Lung (tissue), 11 donors: ENCODE measurements at regions not wholly inside any gene's neighbourhood (a gene's known extent, or its start where the extent isn't known, plus 50 kb on each side); places are given as distances from the start of the nearest gene placed in this dataset.

Experiments
- ATAC-seq: fragments of 200-7000 bp; cut with Tn5 transposase; one replicate; pipeline ENCODE4 v1.9.1; 2020; ENCODE audit warnings: moderate number of reproducible peaks; ENCODE audit not compliant: insufficient read depth, low FRiP score
- DNase-seq, 3 donors: peaks; one replicate each; pipeline ENCODE4 v3.0.0-alpha.2; 2013 to 2017
- H3K27ac ChIP-seq, 2 donors: one replicate each; pipeline ENCODE4 v1.5.1; 2013; ENCODE audit warnings: mild to moderate bottlenecking in 2 of 2, moderate library complexity in 2 of 2, control low read depth in 1 of 2, inconsistent platforms in 1 of 2, low read depth in 1 of 2, low read length in 1 of 2
- H3K27me3 ChIP-seq, 3 donors: one replicate each; pipeline ENCODE4 v1.5.1; 2013; ENCODE audit warnings: low read length in 2 of 3; ENCODE audit not compliant: control insufficient read depth in 3 of 3, insufficient read depth in 3 of 3
- H3K36me3 ChIP-seq, 4 donors: one replicate each; pipeline ENCODE4 v1.5.1; 2013; ENCODE audit warnings: low read length in 4 of 4, mild to moderate bottlenecking in 1 of 4, moderate library complexity in 1 of 4; ENCODE audit not compliant: control insufficient read depth in 4 of 4, insufficient read depth in 4 of 4
- H3K4me1 ChIP-seq, 5 donors: one replicate each; pipeline ENCODE4 v1.5.1; 2013; ENCODE audit warnings: low read length in 5 of 5, mild to moderate bottlenecking in 2 of 5, moderate library complexity in 1 of 5; ENCODE audit not compliant: control insufficient read depth in 5 of 5, insufficient read depth in 5 of 5
- H3K4me3 ChIP-seq: one replicate; pipeline ENCODE4 v1.5.1; 2013; ENCODE audit warnings: mild to moderate bottlenecking, control low read depth, moderate library complexity
- H3K9ac ChIP-seq, 2 donors: one replicate each; pipeline ENCODE4 v1.5.1; 2013; ENCODE audit warnings: low read length in 2 of 2, control low read depth in 1 of 2; ENCODE audit not compliant: insufficient read depth in 1 of 2
- H3K9me3 ChIP-seq, 4 donors: one replicate each; pipeline ENCODE4 v1.5.1; 2013; ENCODE audit warnings: low read length in 3 of 4, mild to moderate bottlenecking in 1 of 4, moderate library complexity in 1 of 4; ENCODE audit not compliant: control insufficient read depth in 4 of 4, insufficient read depth in 3 of 4
- WGBS, 2 donors: extraction: QIAGEN DNeasy Blood & Tissue Kit; methylation state at CpG; one replicate each; pipeline ENCODE4 v1.1.7; 2013; 5-methylcytosine and 5-hydroxymethylcytosine counted together
- TF ChIP-seq, protein P1 (sequence below): IDR thresholded peaks from 2 replicates; pipeline ENCODE4 v1.5.1; 2012; ENCODE audit warnings: mild to moderate bottlenecking; ENCODE audit errors: control extremely low read depth, extremely low read depth
- donor health status: control.
- donor health status: control.
- donor health status: Bipolar disorder and iron deficiency.
- donor health status: healthy.
- donor health status: DM: yes; HTN: yes; CAD: no.

- Histone ChIP-seq H3K27me3 (no peaks in the 10 kb centered on the region), H3K4me3 (no peak overlapping the region), H3K9me3 (no peaks in the 10 kb centered on the region), H3K4me1 (peaks cover 0 to 5% (median 0%) of the 10 kb centered on the region in 5 donors), H3K9ac (no peak overlapping the region), H3K27ac (no peak overlapping the region), H3K36me3 (no peaks in the 10 kb centered on the region)
- ATAC-seq (no peak), DNase-seq (no peak)
- WGBS, 2 donors, result 95% methylated on average over 10 of the region's 10 CpGs
- TF ChIP-seq, protein P1, sequence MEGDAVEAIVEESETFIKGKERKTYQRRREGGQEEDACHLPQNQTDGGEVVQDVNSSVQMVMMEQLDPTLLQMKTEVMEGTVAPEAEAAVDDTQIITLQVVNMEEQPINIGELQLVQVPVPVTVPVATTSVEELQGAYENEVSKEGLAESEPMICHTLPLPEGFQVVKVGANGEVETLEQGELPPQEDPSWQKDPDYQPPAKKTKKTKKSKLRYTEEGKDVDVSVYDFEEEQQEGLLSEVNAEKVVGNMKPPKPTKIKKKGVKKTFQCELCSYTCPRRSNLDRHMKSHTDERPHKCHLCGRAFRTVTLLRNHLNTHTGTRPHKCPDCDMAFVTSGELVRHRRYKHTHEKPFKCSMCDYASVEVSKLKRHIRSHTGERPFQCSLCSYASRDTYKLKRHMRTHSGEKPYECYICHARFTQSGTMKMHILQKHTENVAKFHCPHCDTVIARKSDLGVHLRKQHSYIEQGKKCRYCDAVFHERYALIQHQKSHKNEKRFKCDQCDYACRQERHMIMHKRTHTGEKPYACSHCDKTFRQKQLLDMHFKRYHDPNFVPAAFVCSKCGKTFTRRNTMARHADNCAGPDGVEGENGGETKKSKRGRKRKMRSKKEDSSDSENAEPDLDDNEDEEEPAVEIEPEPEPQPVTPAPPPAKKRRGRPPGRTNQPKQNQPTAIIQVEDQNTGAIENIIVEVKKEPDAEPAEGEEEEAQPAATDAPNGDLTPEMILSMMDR, result no peak
Observed at GRCh38 chr2:235138339-235138738, 186.5 kb downstream of the SH3BP4 start.

DNA sequence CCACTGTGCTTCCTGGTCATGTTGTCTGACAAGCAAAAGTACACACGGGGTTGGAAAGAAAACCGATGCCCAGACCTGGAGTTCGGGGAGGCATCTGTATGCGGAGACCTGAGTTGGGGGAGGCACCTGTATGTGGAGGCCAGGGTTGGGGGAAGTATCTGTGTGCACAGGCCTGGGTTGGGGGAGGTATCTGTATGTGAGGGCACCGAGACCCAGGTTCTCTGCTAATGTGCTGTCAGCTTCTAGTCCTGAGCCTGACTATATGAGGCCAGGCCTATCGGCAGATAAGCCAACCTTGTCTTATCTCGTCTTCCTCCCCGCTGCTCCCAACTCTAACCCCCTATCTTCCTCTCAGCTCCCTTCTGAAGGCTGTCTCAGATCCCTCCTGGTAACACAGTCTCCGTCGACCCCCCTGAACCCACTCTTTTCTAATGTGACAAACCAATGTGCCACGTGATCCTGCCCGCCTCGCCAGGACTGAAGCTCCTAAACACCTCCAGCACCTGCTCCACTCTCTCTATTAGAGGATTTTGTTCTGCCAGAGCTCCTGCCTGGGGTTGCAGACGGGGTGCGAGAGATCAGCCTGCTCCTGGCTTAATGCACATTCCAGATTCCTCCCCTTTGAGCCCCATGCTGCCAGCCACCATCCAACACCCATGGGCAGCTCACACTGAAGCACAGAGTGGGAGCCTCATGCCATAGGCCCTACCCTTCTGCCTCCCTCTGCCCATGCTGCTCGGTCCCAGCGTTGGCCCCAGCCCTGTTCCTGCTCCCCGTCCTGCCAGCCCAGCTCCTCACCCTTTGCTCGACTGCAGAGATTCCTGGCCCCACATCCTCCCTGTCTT, 188.4 kb downstream of the SH3BP4 start:
- TF ChIP-seq, protein P1, result no peak
- H3K9ac ChIP-seq, result no peak overlapping the region
- H3K27ac ChIP-seq, result no peak overlapping the region
- peaks cover 0 to 3% (median 0%) of the 10 kb centered on the region in 5 donors for H3K4me1 ChIP-seq
- no peaks in the 10 kb centered on the region for H3K9me3 ChIP-seq
- H3K27me3 ChIP-seq, result no peaks in the 10 kb centered on the region
- DNase-seq (no peak), ATAC-seq (no peak)
- H3K36me3 ChIP-seq, result no peaks in the 10 kb centered on the region
- no peak overlapping the region for H3K4me3 ChIP-seq
- WGBS, 2 donors, result 94% methylated on average over 19 of the region's 19 CpGs

DNA sequence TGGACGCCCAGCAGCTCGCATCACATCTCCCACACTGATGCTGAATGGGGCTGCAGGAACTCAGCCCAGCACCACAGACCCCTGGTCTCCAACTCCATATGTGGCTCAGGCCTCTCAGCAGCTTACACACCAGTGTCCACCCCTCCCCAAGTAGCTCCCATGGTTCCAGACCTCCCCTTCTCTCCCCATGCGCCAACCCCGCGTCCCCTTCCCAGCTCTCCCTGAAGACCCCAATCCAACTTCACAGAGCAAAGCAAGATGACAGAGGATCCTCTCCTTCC, 188.9 kb downstream of the SH3BP4 start:
- peaks cover 0 to 3% (median 0%) of the 10 kb centered on the region in 5 donors for H3K4me1 ChIP-seq
- ATAC-seq (no peak), DNase-seq (no peak)
- H3K27ac ChIP-seq, result no peak overlapping the region
- no peaks in the 10 kb centered on the region for H3K9me3 ChIP-seq
- no peaks in the 10 kb centered on the region for H3K27me3 ChIP-seq
- TF ChIP-seq, protein P1, result no peak
- no peak overlapping the region for H3K4me3 ChIP-seq
- WGBS, 2 donors, result 95 to 96% methylated on average over 5 of the region's 5 CpGs
- H3K36me3 ChIP-seq, result no peaks in the 10 kb centered on the region
- H3K9ac ChIP-seq, result no peak overlapping the region
